ENCODE measurements at regions not wholly inside any gene's neighbourhood (a gene's known extent, or its start where the extent isn't known, plus 50 kb on each side); places are given as distances from the start of the nearest gene placed in this dataset.

DNA sequence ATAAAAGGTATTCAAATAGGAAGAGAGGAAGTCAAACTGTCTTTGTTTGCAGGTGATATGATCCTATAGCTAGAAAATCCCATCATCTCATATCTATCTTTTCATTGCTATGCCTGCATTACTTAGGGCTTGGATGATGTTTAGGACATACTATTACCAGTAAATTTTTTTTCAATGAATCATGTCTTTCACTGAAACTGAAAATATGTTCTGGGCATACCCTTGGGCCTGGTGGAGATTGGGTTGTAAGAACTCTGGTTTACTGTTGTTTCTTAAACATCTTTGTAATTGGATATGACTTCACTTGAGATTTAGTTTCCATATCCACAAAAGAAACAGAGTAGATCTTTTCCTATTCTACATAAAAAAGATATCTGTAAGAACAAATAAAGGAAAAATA, 502.2 kb upstream of the PRMT6 start:
- TF ChIP-seq, protein P1, sequence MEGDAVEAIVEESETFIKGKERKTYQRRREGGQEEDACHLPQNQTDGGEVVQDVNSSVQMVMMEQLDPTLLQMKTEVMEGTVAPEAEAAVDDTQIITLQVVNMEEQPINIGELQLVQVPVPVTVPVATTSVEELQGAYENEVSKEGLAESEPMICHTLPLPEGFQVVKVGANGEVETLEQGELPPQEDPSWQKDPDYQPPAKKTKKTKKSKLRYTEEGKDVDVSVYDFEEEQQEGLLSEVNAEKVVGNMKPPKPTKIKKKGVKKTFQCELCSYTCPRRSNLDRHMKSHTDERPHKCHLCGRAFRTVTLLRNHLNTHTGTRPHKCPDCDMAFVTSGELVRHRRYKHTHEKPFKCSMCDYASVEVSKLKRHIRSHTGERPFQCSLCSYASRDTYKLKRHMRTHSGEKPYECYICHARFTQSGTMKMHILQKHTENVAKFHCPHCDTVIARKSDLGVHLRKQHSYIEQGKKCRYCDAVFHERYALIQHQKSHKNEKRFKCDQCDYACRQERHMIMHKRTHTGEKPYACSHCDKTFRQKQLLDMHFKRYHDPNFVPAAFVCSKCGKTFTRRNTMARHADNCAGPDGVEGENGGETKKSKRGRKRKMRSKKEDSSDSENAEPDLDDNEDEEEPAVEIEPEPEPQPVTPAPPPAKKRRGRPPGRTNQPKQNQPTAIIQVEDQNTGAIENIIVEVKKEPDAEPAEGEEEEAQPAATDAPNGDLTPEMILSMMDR (IDR thresholded peaks at IDR 0.05; ENCODE audit: insufficient read depth, low read length), result no peak
- no peak for TF ChIP-seq POLR2AphosphoS5 (IDR thresholded peaks at IDR 0.05; ENCODE audit: low read depth)
- TF ChIP-seq GABPA (IDR thresholded peaks at IDR 0.05; ENCODE audit: low read depth), result no peak
- no peak for TF ChIP-seq REST (IDR thresholded peaks at IDR 0.05; ENCODE audit: insufficient replicate concordance, low read depth)
